IMR-90 (cell line): ENCODE measurements at regions not wholly inside any gene's neighbourhood (a gene's known extent, or its start where the extent isn't known, plus 50 kb on each side); places are given as distances from the start of the nearest gene placed in this dataset.

Experiments
- BHLHE40 ChIP-seq: fragments of 150-350 bp; IDR thresholded peaks from 2 replicates; pipeline ENCODE4 v1.6.1; 2016; ENCODE audit warnings: mild to moderate bottlenecking, low read depth, low read length
- CEBPB ChIP-seq: IDR thresholded peaks from 2 replicates; pipeline ENCODE4 v1.6.1; 2012; ENCODE audit warnings: low read depth, low read length, improper control_type of control experiment
- MXI1 ChIP-seq: IDR thresholded peaks from 2 replicates; pipeline ENCODE4 v1.6.1; 2012; ENCODE audit warnings: low read depth, mild to moderate bottlenecking, low read length, moderate library complexity, borderline replicate concordance
- POLR2A ChIP-seq: IDR thresholded peaks from 2 replicates; pipeline ENCODE4 v1.6.1; 2012; ENCODE audit warnings: mild to moderate bottlenecking, low read depth, low read length
- RAD21 ChIP-seq: IDR thresholded peaks from 2 replicates; pipeline ENCODE4 v1.6.1; 2012; ENCODE audit warnings: low read length, improper control_type of control experiment
- RFX5 ChIP-seq: IDR thresholded peaks from 2 replicates; pipeline ENCODE4 v1.8.0; 2012; ENCODE audit warnings: low read depth, mild to moderate bottlenecking, low read length, moderate library complexity
- TF ChIP-seq, protein P1 (sequence below): conservative IDR thresholded peaks from 2 replicates; pipeline ENCODE4 v1.5.1; 2012; ENCODE audit warnings: mild to moderate bottlenecking, low read depth, low read length, improper control_type of control experiment

DNA sequence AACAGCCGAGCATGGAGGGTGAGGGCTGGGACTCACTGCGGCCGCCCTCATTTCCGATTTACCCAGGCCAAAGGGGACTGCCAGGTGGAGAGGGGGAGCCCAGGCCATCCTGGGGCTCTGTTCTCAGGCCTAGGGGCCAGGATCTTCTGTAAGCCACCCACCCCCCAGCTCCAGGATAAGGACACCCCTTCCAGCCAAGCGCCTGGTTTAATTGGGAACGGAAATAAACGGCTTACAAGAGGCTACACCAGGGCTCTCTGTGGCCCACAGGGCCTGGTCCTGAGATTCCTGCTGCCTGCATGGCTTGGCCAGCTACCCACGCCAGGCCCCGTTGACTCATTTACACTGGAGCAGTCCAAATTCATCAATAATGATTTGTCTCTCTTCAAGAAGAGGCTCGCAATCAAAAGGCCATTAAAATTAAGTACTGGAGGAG is 68.1 kb upstream of the TOP1 start:
- TF ChIP-seq RAD21 (no peak), POLR2A (no peak), RFX5 (no peak), BHLHE40 (no peak), MXI1 (no peak), CEBPB (no peak)
- TF ChIP-seq, protein P1, sequence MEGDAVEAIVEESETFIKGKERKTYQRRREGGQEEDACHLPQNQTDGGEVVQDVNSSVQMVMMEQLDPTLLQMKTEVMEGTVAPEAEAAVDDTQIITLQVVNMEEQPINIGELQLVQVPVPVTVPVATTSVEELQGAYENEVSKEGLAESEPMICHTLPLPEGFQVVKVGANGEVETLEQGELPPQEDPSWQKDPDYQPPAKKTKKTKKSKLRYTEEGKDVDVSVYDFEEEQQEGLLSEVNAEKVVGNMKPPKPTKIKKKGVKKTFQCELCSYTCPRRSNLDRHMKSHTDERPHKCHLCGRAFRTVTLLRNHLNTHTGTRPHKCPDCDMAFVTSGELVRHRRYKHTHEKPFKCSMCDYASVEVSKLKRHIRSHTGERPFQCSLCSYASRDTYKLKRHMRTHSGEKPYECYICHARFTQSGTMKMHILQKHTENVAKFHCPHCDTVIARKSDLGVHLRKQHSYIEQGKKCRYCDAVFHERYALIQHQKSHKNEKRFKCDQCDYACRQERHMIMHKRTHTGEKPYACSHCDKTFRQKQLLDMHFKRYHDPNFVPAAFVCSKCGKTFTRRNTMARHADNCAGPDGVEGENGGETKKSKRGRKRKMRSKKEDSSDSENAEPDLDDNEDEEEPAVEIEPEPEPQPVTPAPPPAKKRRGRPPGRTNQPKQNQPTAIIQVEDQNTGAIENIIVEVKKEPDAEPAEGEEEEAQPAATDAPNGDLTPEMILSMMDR, result no peak
